ENCODE measurements at regions not wholly inside any gene's neighbourhood (a gene's known extent, or its start where the extent isn't known, plus 50 kb on each side); places are given as distances from the start of the nearest gene placed in this dataset.

DNA sequence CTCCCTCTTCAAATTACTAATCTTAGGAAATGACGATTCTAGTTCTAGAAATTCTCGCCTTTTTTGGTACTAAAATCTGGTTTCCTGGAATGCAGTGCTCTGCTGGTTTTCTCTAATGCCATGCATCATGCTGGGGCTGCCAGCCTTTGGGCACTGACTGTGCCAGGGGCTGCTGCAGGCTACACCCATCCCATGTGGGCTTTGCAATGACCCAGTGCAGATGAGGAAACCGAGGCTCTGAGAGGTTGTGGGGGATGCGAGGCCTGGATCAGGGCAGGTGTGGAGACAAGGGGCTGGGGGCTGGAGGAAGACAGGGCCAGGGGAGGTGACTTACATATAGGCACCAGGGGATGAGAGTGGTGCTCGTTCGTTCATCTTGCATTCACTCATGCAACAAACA lies 95.3 kb downstream of the HMX1 start:
- TF ChIP-seq, protein P1, sequence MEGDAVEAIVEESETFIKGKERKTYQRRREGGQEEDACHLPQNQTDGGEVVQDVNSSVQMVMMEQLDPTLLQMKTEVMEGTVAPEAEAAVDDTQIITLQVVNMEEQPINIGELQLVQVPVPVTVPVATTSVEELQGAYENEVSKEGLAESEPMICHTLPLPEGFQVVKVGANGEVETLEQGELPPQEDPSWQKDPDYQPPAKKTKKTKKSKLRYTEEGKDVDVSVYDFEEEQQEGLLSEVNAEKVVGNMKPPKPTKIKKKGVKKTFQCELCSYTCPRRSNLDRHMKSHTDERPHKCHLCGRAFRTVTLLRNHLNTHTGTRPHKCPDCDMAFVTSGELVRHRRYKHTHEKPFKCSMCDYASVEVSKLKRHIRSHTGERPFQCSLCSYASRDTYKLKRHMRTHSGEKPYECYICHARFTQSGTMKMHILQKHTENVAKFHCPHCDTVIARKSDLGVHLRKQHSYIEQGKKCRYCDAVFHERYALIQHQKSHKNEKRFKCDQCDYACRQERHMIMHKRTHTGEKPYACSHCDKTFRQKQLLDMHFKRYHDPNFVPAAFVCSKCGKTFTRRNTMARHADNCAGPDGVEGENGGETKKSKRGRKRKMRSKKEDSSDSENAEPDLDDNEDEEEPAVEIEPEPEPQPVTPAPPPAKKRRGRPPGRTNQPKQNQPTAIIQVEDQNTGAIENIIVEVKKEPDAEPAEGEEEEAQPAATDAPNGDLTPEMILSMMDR (IDR thresholded peaks at IDR 0.05), result no peak
- TF ChIP-seq POLR2A (IDR thresholded peaks at IDR 0.05), result no peak
- DNase-seq (peak in 2 of 5 donors; percentile 3 to 47), ATAC-seq (no peak)
- Histone ChIP-seq H3K4me1 (no peaks in the 10 kb centered on the region), H3K9me3 (no peaks in the 10 kb centered on the region), H3K27me3 (peaks cover 0 to 12% (median 0%) of the 10 kb centered on the region in 9 donors), H3K4me3 (no peak overlapping the region), H3K27ac (no peak overlapping the region), H3K36me3 (no peaks in the 10 kb centered on the region)
- WGBS, 4 donors, result 82 to 88% (median 84%) methylated on average over 6 of the region's 6 CpGs
- intact Hi-C loops (cut with DNase I), result no loop called here

DNA sequence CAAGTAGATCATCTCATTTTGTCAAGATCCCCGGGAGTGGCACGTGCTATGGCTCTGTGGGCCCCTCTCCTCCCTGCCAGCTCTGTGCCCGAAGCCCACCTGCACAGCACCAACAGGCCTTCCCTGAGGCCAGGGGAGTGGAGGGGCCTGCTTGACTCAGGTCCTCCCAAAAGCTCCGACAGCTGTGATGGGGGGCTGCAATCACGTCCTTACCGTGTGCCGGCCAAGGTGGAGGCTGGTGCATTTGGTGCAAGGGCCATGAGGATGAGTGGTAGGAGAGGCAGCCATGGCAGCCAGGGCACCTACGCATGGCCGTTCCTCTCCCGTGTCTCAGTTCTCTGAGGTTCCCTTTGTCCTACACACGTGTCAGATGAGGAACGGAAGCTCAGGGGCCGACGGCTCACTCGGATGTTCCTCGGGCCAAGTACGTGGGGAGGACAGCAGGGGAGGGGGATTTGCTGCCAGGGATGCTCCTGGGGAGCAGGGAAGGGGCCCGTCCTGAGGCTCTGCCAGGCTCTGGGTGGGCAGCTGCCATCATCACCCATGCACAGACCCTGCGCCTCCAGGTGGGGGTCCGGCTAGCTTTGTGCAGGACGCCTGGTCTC lies 95.8 kb downstream of the HMX1 start:
- peak in 2 of 5 donors; percentile 22 to 33 for DNase-seq
- Histone ChIP-seq H3K9me3 (no peaks in the 10 kb centered on the region), H3K4me1 (no peaks in the 10 kb centered on the region), H3K27ac (no peak overlapping the region), H3K36me3 (no peaks in the 10 kb centered on the region), H3K27me3 (peaks cover 0 to 12% (median 0%) of the 10 kb centered on the region in 9 donors), H3K4me3 (no peak overlapping the region)
- no peak for ATAC-seq
- TF ChIP-seq, protein P1 (IDR thresholded peaks at IDR 0.05), result no peak
- no peak for TF ChIP-seq POLR2A (IDR thresholded peaks at IDR 0.05)
- 78 to 89% (median 81%) methylated on average over 8 to 21 of the region's 21 CpGs for WGBS, 4 donors
- intact Hi-C loops (cut with DNase I), result no loop called here

DNA sequence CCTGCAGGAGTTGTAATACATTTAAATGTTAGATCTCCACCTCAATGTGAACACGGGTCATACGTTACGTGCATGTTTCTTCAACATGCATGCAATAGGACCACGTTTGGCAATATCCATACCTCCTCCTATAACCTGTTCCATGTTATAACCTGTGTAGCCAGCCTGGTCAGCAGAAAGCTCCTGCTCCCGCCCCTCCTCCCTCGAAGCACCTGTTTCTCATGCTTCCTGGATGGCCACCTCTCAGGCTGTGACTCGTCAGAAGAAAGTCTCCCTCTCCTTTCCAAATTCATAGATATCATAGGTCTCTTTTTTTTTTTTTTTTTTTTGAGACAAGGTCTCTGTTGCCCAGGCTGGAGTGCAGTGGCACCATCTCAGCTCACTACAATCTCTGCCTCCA lies 96.5 kb downstream of the HMX1 start:
- WGBS, 4 donors, result 81 to 84% (median 83%) methylated on average over 7 of the region's 7 CpGs
- ATAC-seq (no peak), DNase-seq (peak in 2 of 5 donors; percentile 1 to 19)
- TF ChIP-seq, protein P1 (IDR thresholded peaks at IDR 0.05), result no peak
- no peak for TF ChIP-seq POLR2A (IDR thresholded peaks at IDR 0.05)
- H3K4me3 ChIP-seq, result no peak overlapping the region
- H3K4me1 ChIP-seq, result no peaks in the 10 kb centered on the region
- no peak overlapping the region for H3K27ac ChIP-seq
- intact Hi-C loops (cut with DNase I), result no loop called here
- H3K9me3 ChIP-seq, result no peaks in the 10 kb centered on the region
- no peaks in the 10 kb centered on the region for H3K36me3 ChIP-seq
- H3K27me3 ChIP-seq, result peaks cover 0 to 10% (median 0%) of the 10 kb centered on the region in 9 donors

DNA sequence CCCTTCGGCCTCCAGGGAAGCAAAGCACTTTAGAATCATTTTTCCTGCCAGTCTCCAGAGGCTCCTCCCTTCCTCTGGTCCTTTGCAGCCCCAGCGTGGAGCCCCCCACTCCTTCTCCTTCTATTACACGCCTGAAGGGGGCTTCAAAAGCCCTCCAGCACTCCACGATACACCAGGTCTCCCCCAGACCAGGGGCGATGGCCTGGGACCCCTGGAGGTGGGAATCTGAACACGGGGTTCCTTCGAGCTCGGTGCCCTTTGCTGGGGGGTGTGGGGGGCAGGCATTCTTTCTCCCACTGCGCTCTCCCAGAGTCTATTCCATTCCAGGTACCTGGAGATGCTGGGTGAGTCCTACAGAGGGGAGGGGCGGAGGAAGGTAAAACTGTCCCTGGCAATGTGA lies 97.6 kb downstream of the HMX1 start:
- Histone ChIP-seq H3K9me3 (no peaks in the 10 kb centered on the region), H3K27me3 (peaks cover 0 to 9% (median 0%) of the 10 kb centered on the region in 9 donors), H3K27ac (no peak overlapping the region), H3K36me3 (no peaks in the 10 kb centered on the region), H3K4me1 (no peaks in the 10 kb centered on the region), H3K4me3 (no peak overlapping the region)
- no peak for ATAC-seq
- intact Hi-C loops (cut with DNase I), result no loop called here
- WGBS, 4 donors, result 64 to 77% (median 73%) methylated on average over 9 to 10 of the region's 10 CpGs
- DNase-seq, result peak in 1 of 5 donors; percentile 40
- TF ChIP-seq POLR2A (IDR thresholded peaks at IDR 0.05), result no peak
- TF ChIP-seq, protein P1 (IDR thresholded peaks at IDR 0.05), result no peak
